K562 (cell line): ENCODE measurements at regions not wholly inside any gene's neighbourhood (a gene's known extent, or its start where the extent isn't known, plus 50 kb on each side); places are given as distances from the start of the nearest gene placed in this dataset.

Source experiments
- ATAC-seq: fragments of 200-7000 bp; cut with Tn5 transposase; 3 replicates; pipeline ENCODE4 v1.9.1; 2020; ENCODE audit warnings: moderate library complexity
- BruUV-seq: library from RNA; stranded (reverse); fragments of 400-500 nt; replicated peaks from 2 replicates; lab custom pipeline; 2021; lab: Mats Ljungman, UMichigan
- CTCF ChIA-PET: fragments of 300-600 bp; formaldehyde crosslinking; extraction: SDS; loops from one replicate; lab custom pipeline; 2021; ENCODE audit warnings: low intra/inter-chr PET ratio; lab: Yijun Ruan, JAX
- POLR2A ChIA-PET: fragments of 300-600, 350-650 bp; sonication (Branson Sonifier 250); formaldehyde crosslinking; extraction: SDS; loops from one replicate; lab custom pipeline; 2021; ENCODE audit warnings: antibody characterized with exemption, inconsistent platforms; lab: Yijun Ruan, JAX
- DNase-seq, 4 experiments: peaks; one replicate each; pipeline versions ENCODE4 v3.0.0 to v3.0.0-alpha.2; 2011 to 2018; ENCODE audit warnings: low spot score in 3 of 4, mixed read lengths in 3 of 4; ENCODE audit errors: extremely low read depth in 1 of 4
- FAIRE-seq: peaks from 2 replicates; lab custom pipeline; 2011; peaks lifted over from hg19 to GRCh38; lab: Jason Lieb, UNC
- H2AFZ ChIP-seq: 2 replicates; pipeline ENCODE4 v1.6.0; 2011; ENCODE audit warnings: low read depth, low read length, control low read depth, inconsistent platforms
- H3K27ac ChIP-seq: fragments of 200-600 bp; 3 replicates; pipeline ENCODE4 v1.8.0; 2011; ENCODE audit warnings: low read depth, mild to moderate bottlenecking, control low read depth, inconsistent platforms, low read length, moderate library complexity, mixed read lengths; ENCODE audit errors: extremely low read depth
- H3K27me3 ChIP-seq, 2 experiments: fragments of 300-600 bp in 1 of 2; 2 replicates in 1 of 2; 3 replicates in 1 of 2; pipeline versions ENCODE4 v1.6.0 to v1.8.0; 2011; ENCODE audit warnings: inconsistent platforms in 2 of 2, low read length in 2 of 2, mild to moderate bottlenecking in 1 of 2, mixed read lengths in 1 of 2, moderate library complexity in 1 of 2; ENCODE audit not compliant: control insufficient read depth in 2 of 2, insufficient read depth in 2 of 2
- H3K36me3 ChIP-seq: fragments of 300-600 bp; 3 replicates; pipeline ENCODE4 v1.8.0; 2011; ENCODE audit warnings: mild to moderate bottlenecking, low read length, inconsistent platforms; ENCODE audit not compliant: control insufficient read depth, insufficient read depth
- H3K4me1 ChIP-seq, 2 experiments: fragments of 200-600 bp in 1 of 2; replicated peaks in 1 of 2; 2 replicates in 1 of 2; 3 replicates in 1 of 2; pipeline versions ENCODE4 v1.5.1 to v1.8.0; 2011; ENCODE audit warnings: inconsistent platforms in 2 of 2, low read length in 2 of 2, mild to moderate bottlenecking in 1 of 2, mixed read lengths in 1 of 2, moderate library complexity in 1 of 2; ENCODE audit not compliant: control insufficient read depth in 2 of 2, insufficient read depth in 2 of 2
- H3K4me2 ChIP-seq: 2 replicates; pipeline ENCODE4 v1.6.1; 2011; ENCODE audit warnings: low read length, control low read depth, inconsistent platforms, mixed read lengths; ENCODE audit not compliant: insufficient read depth
- H3K4me3 ChIP-seq: fragments of 200-600 bp; sonication (generic), shearing (Covaris generic); 2 replicates; pipeline ENCODE4 v1.5.1; 2016; ENCODE audit warnings: control low read depth, inconsistent platforms
- H3K79me2 ChIP-seq: fragments of 200-600 bp; 3 replicates; pipeline ENCODE4 v1.8.0; 2011; ENCODE audit warnings: low read length, inconsistent platforms; ENCODE audit not compliant: control insufficient read depth, insufficient read depth
- H3K9ac ChIP-seq, 2 experiments: 2 replicates each; pipeline versions ENCODE4 v1.6.0 to v1.6.1; 2011; ENCODE audit warnings: low read depth in 2 of 2, low read length in 2 of 2, control low read depth in 1 of 2, inconsistent platforms in 1 of 2, mild to moderate bottlenecking in 1 of 2, mixed read lengths in 1 of 2; ENCODE audit not compliant: insufficient read depth in 1 of 2
- H3K9me1 ChIP-seq: one replicate; pipeline ENCODE4 v1.6.0; 2011; ENCODE audit warnings: inconsistent platforms, mild to moderate bottlenecking, low read length, moderate library complexity; ENCODE audit not compliant: control insufficient read depth, insufficient read depth
- H3K9me3 ChIP-seq: replicated peaks from 2 replicates; pipeline ENCODE4 v1.5.1; 2011; ENCODE audit warnings: low read depth, low read length, inconsistent platforms; ENCODE audit not compliant: control insufficient read depth, insufficient read depth
- H4K20me1 ChIP-seq: replicated peaks from 2 replicates; pipeline ENCODE4 v1.6.1; 2011; ENCODE audit warnings: low read length, inconsistent platforms, mixed read lengths; ENCODE audit not compliant: control insufficient read depth, insufficient read depth
- CREM ChIP-seq: IDR thresholded peaks from 2 replicates; pipeline ENCODE4 v1.6.1; 2014; ENCODE audit warnings: antibody characterized with exemption, low read depth
- HMG20B ChIP-seq: fragments of 250-450 bp; sonication (Bioruptor Pico); IDR thresholded peaks from 2 replicates; pipeline ENCODE4 v1.5.0; 2021; ENCODE audit warnings: mild to moderate bottlenecking
- RNF2 ChIP-seq: sonication (generic); IDR thresholded peaks from 2 replicates; pipeline ENCODE4 v1.6.1; 2016
- TAF9B ChIP-seq: fragments of 450-650 bp; IDR thresholded peaks from 2 replicates; pipeline ENCODE4 v1.6.1; 2018; ENCODE audit warnings: mild to moderate bottlenecking; ENCODE audit not compliant: partially characterized antibody
- ZNF253 ChIP-seq: fragments of 250-450 bp; sonication (Bioruptor Pico); conservative IDR thresholded peaks from 2 replicates; pipeline ENCODE4 v1.6.1; 2021; ENCODE audit warnings: mild to moderate bottlenecking
- ZNF282 ChIP-seq: sonication (generic); formaldehyde crosslinking; IDR thresholded peaks from 2 replicates; pipeline ENCODE4 v1.8.1; 2023; ENCODE audit warnings: missing genetic modification reagents
- WGBS: fragments of 100-300 bp; shearing (Covaris generic); methylation state at CpG from one replicate; pipeline ENCODE4 v1.1.6; 2016; ENCODE audit warnings: low coverage, mixed read lengths; ENCODE audit not compliant: insufficient coverage; ENCODE audit errors: missing lambda C conversion rate; 5-methylcytosine and 5-hydroxymethylcytosine counted together
- in situ Hi-C: fragments of 300-500 bp; cut with MboI; formaldehyde crosslinking; loops from 4 replicates; pipeline ENCODE4 v1.15.0; 2018; ENCODE audit warnings: inconsistent platforms, mixed read lengths
- intact Hi-C: fragments of 100-400 bp; cut with micrococcal nuclease; formaldehyde crosslinking; loops from 2 replicates; pipeline ENCODE4 v1.14.2; 2022
- TF ChIP-seq, protein P1 (sequence below): fragments of 450-650 bp; formaldehyde crosslinking; IDR thresholded peaks from 2 replicates; pipeline ENCODE4 v1.4.0; 2020; ENCODE audit warnings: mild to moderate bottlenecking
- TF ChIP-seq, protein P2 (sequence below), 2 experiments: fragments of 450-650 bp; IDR thresholded peaks; 2 replicates each; pipeline ENCODE4 v1.6.1; 2016

DNA sequence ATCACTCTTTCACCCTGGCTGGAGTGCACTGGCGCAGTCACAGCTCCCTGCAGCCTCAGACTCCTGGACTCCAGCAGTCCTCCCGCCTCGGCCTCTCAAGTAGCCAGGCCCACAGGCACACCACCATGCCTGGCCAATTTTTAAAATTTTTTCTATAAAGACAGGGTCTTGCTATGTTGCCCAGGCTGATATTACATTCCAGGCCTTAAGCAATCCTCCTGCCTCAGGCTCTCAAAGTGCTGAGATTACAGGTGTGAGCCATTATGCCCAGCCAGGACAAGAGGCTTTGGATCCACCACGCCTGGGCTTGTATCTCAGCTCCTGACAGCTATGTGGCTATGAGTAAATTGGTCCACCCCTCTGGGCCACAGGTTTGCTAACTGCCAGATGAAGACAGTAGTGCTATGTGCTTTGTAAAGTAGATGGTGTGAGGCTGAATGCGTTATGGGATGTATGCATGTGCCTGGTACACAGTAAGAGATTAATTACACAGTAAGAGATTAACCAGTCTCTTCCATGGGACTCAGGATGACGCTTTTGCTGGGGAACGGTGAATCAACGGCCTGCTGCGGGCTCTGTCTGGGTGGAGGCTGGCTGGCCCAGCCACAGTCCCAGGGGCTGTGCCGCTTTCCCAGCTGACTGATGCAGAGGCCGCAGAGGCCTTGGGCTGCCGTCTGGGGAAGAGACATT is 53.3 kb upstream of the NCOR2 start:
- Histone ChIP-seq H3K9me1 (no peaks in the 10 kb centered on the region), H4K20me1 (no peaks in the 10 kb centered on the region), H3K4me1 (peaks cover 0 to 19% of the 10 kb centered on the region in 2 experiments; a peak in 4 of 5 replicates), H3K4me3 (no peak overlapping the region), H3K9me3 (0 out of 2 replicates have a peak, but pooled peaks cover 3% of the 10 kb centered on the region), H3K79me2 (no peaks in the 10 kb centered on the region), H3K27ac (no peak overlapping the region), H2AFZ (no peak overlapping the region), H3K9ac (no peak overlapping the region; a peak in 1 of 4 replicates), H3K27me3 (peaks cover 20 to 42% of the 10 kb centered on the region in 2 experiments), H3K36me3 (no peaks in the 10 kb centered on the region), H3K4me2 (no peak overlapping the region)
- no peak for ATAC-seq
- TF ChIP-seq ZNF253 (CRISPR knock-in tag) (no peak), HMG20B (no peak), TAF9B (no peak), CREM (no peak), RNF2 (no peak), ZNF282 (CRISPR knock-in tag) (no peak)
- TF ChIP-seq, protein P1, sequence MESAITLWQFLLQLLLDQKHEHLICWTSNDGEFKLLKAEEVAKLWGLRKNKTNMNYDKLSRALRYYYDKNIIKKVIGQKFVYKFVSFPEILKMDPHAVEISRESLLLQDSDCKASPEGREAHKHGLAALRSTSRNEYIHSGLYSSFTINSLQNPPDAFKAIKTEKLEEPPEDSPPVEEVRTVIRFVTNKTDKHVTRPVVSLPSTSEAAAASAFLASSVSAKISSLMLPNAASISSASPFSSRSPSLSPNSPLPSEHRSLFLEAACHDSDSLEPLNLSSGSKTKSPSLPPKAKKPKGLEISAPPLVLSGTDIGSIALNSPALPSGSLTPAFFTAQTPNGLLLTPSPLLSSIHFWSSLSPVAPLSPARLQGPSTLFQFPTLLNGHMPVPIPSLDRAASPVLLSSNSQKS (CRISPR knock-in tag) = no peak
- TF ChIP-seq, protein P2, sequence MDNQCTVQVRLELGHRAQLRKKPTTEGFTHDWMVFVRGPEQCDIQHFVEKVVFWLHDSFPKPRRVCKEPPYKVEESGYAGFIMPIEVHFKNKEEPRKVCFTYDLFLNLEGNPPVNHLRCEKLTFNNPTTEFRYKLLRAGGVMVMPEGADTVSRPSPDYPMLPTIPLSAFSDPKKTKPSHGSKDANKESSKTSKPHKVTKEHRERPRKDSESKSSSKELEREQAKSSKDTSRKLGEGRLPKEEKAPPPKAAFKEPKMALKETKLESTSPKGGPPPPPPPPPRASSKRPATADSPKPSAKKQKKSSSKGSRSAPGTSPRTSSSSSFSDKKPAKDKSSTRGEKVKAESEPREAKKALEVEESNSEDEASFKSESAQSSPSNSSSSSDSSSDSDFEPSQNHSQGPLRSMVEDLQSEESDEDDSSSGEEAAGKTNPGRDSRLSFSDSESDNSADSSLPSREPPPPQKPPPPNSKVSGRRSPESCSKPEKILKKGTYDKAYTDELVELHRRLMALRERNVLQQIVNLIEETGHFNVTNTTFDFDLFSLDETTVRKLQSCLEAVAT (IDR thresholded peaks at IDR 0.05) = no peak
- CTCF ChIA-PET = no interaction called here
- intact Hi-C loops = no loop called here
- BruUV-seq = no TSS peak
- FAIRE-seq = no peak
- whole genome bisulfite sequencing = 29% methylated on average over 9 of the region's 12 CpGs
- in situ Hi-C loops = no loop called here
- DNase-seq = no peak
- POLR2A ChIA-PET = interaction anchor here (0.5 to 0.8 kb wide), 3 partner anchors 10 to 138 kb away, joined by 3 read pairs; no protein-coding TSS in a partner anchor
